ENCODE measurements at regions not wholly inside any gene's neighbourhood (a gene's known extent, or its start where the extent isn't known, plus 50 kb on each side); places are given as distances from the start of the nearest gene placed in this dataset.
A peak's percentile ranks its signal among the peaks of the same experiment; 100 is the strongest.

GRCh38 chr15:61661791-61662190 lies 398.5 kb downstream of the VPS13C start:
- H3K9me3 ChIP-seq (ENCODE audit: low read depth), result no peaks in the 10 kb centered on the region
- peaks cover 3% of the 10 kb centered on the region for H3K27me3 ChIP-seq
- no peaks in the 10 kb centered on the region for H4K20me1 ChIP-seq (ENCODE audit: insufficient read depth, poor library complexity, severe bottlenecking)
- no peak overlapping the region for H3K4me2 ChIP-seq
- no peaks in the 10 kb centered on the region for H3K4me1 ChIP-seq (ENCODE audit: insufficient read depth)
- H3K36me3 ChIP-seq (replicated peaks; ENCODE audit: insufficient read depth, low read depth), result no peaks in the 10 kb centered on the region
- DNase-seq (ENCODE audit: low spot score), result no peak
- no peaks in the 10 kb centered on the region for H3K9me2 ChIP-seq (replicated peaks; ENCODE audit: insufficient read depth)
- no peaks in the 10 kb centered on the region for H3K79me2 ChIP-seq
- H3K27ac ChIP-seq, result peak overlapping the region; percentile 73
- H2AFZ ChIP-seq, result no peak overlapping the region
- no peak for TF ChIP-seq EZH2 (IDR thresholded peaks at IDR 0.05; ENCODE audit: borderline replicate concordance)
- no peak for TF ChIP-seq CTCF (IDR thresholded peaks at IDR 0.05; ENCODE audit: poor library complexity)
- TF ChIP-seq EZH2phosphoT487 (IDR thresholded peaks at IDR 0.05; ENCODE audit: low read depth, severe bottlenecking, unreplicated experiment), result no peak
- 57% methylated on average over 1 of the region's 1 CpG for WGBS (ENCODE audit: low lambda C conversion rate, missing lambda C conversion rate)
- no peak overlapping the region for H3K4me3 ChIP-seq

- Histone ChIP-seq H3K79me2 (no peaks in the 10 kb centered on the region), H3K9me3 (ENCODE audit: low read depth) (no peaks in the 10 kb centered on the region), H3K4me2 (no peak overlapping the region), H3K9me2 (replicated peaks; ENCODE audit: insufficient read depth) (no peaks in the 10 kb centered on the region), H3K4me1 (ENCODE audit: insufficient read depth) (no peaks in the 10 kb centered on the region), H4K20me1 (ENCODE audit: insufficient read depth, poor library complexity, severe bottlenecking) (no peaks in the 10 kb centered on the region), H2AFZ (no peak overlapping the region), H3K27ac (peak overlapping the region; percentile 73), H3K4me3 (no peak overlapping the region), H3K36me3 (replicated peaks; ENCODE audit: insufficient read depth, low read depth) (no peaks in the 10 kb centered on the region), H3K27me3 (peaks cover 3% of the 10 kb centered on the region)
- TF ChIP-seq EZH2 (IDR thresholded peaks at IDR 0.05; ENCODE audit: borderline replicate concordance), result no peak
- no peak for TF ChIP-seq EZH2phosphoT487 (IDR thresholded peaks at IDR 0.05; ENCODE audit: low read depth, severe bottlenecking, unreplicated experiment)
- no peak for TF ChIP-seq CTCF (IDR thresholded peaks at IDR 0.05; ENCODE audit: poor library complexity)
- DNase-seq (ENCODE audit: low spot score), result peak; percentile 26
- WGBS (ENCODE audit: low lambda C conversion rate, missing lambda C conversion rate), result 80% methylated on average over 2 of the region's 2 CpGs
Measured at GRCh38 chr15:61660579-61660978, 399.7 kb downstream of the VPS13C start.

- no peaks in the 10 kb centered on the region for H3K9me3 ChIP-seq (ENCODE audit: low read depth)
- no peak for TF ChIP-seq EZH2phosphoT487 (IDR thresholded peaks at IDR 0.05; ENCODE audit: low read depth, severe bottlenecking, unreplicated experiment)
- TF ChIP-seq EZH2 (IDR thresholded peaks at IDR 0.05; ENCODE audit: borderline replicate concordance), result no peak
- TF ChIP-seq CTCF (IDR thresholded peaks at IDR 0.05; ENCODE audit: poor library complexity), result no peak
- H3K27me3 ChIP-seq, result no peaks in the 10 kb centered on the region
- no peak overlapping the region for H3K4me3 ChIP-seq
- no peaks in the 10 kb centered on the region for H4K20me1 ChIP-seq (ENCODE audit: insufficient read depth, poor library complexity, severe bottlenecking)
- H3K4me2 ChIP-seq, result no peak overlapping the region
- no peaks in the 10 kb centered on the region for H3K9me2 ChIP-seq (replicated peaks; ENCODE audit: insufficient read depth)
- WGBS (ENCODE audit: low lambda C conversion rate, missing lambda C conversion rate), result 70% methylated on average over 5 of the region's 5 CpGs
- H2AFZ ChIP-seq, result no peak overlapping the region
- DNase-seq (ENCODE audit: low spot score), result no peak
- no peaks in the 10 kb centered on the region for H3K36me3 ChIP-seq (replicated peaks; ENCODE audit: insufficient read depth, low read depth)
- no peaks in the 10 kb centered on the region for H3K79me2 ChIP-seq
- H3K4me1 ChIP-seq (ENCODE audit: insufficient read depth), result no peaks in the 10 kb centered on the region
- H3K27ac ChIP-seq, result peak overlapping the region; percentile 73
Measured at GRCh38 chr15:61659566-61660190, 400.6 kb downstream of the VPS13C start.
